ENCODE measurements at regions not wholly inside any gene's neighbourhood (a gene's known extent, or its start where the extent isn't known, plus 50 kb on each side); places are given as distances from the start of the nearest gene placed in this dataset.

DNA sequence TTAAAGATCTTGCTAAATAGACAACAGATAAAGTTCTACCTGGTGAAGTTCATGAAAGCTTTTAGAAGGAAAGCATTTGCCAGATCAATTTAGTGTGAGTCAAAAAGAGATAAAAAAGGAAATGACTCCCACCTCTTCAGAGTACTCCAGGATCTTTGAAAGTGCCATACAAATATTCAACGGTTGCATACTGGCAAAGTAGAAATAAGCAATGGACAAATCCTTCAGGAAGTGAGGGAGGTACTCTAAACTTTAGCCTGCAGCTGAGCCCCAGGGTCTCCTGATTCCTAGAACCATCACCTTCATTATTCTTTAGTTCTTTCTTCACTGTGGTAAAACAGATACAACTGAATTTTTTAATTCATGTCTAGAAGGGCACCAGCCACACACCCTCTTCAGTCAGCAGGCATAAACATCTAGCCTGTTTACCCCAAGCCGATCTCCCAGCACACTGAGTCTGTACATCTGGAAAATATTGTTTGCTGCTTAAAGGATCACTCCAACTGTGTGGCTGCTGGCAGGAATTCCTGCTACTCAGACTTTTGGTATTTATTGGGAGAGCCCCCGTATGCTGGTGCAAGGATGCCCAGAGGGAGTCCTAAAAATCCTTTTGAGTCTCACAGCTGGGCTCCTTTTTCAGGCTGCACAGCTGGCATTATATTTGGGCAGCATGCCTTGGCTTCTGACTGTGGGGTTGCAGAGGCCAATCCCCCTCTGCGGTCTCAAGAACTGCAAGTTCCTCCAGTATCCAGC lies 72.3 kb upstream of the SESTD1 start:
- DNase-seq, result peak; percentile 47
- Histone ChIP-seq H3K27ac (ENCODE audit: low read depth, low read length) (no peak overlapping the region), H3K4me1 (ENCODE audit: control insufficient read depth, insufficient read depth, low read length) (peaks cover 5% of the 10 kb centered on the region), H3K4me3 (ENCODE audit: low read length) (no peak overlapping the region), H3K9me3 (ENCODE audit: control insufficient read depth, low read length) (no peaks in the 10 kb centered on the region), H3K27me3 (ENCODE audit: control insufficient read depth, insufficient read depth, low read length, poor library complexity, severe bottlenecking) (no peaks in the 10 kb centered on the region), H3K36me3 (ENCODE audit: control insufficient read depth, insufficient read depth, low read length) (no peaks in the 10 kb centered on the region), H3K9ac (ENCODE audit: extremely low read depth, low read length, poor library complexity, severe bottlenecking) (no peak overlapping the region)
- whole genome bisulfite sequencing, 2 experiments (ENCODE audit: insufficient coverage in 1 of 2, insufficient read length in 1 of 2), result 26 to 69% methylated on average over 3 to 4 of the region's 4 CpGs
- Mint-ChIP-seq H3K4me1 (peaks cover 4% of the 10 kb centered on the region), H3K36me3 (ENCODE audit: low read depth) (no peaks in the 10 kb centered on the region), H3K27ac (no peak overlapping the region), H3K27me3 (ENCODE audit: insufficient read depth) (no peaks in the 10 kb centered on the region), H3K9me3 (no peaks in the 10 kb centered on the region), H3K4me3 (no peak overlapping the region)
- TF ChIP-seq CTCF (conservative IDR thresholded peaks at IDR 0.05), result no peak

DNA sequence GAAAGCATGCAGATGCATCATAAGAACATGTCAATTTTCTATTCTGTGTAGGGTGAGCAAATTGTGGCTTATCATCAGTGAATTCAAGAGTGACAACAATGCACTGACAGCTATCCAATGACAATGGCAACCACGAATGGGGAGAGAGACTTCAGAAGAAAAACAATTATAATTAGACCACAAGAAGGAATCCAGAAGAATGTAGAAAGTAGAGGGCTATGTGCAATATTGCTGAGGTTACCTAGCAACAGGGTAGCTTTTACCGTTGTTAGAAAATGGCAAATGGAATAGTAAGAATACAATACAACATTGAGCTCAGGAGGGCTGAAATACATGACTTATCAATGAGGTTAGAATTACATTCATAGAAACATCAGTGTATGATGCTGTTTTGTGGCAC lies 71.1 kb upstream of the SESTD1 start:
- no peak for TF ChIP-seq CTCF (conservative IDR thresholded peaks at IDR 0.05)
- H3K36me3 ChIP-seq (ENCODE audit: control insufficient read depth, insufficient read depth, low read length), result no peaks in the 10 kb centered on the region
- peaks cover 5% of the 10 kb centered on the region for H3K4me1 ChIP-seq (ENCODE audit: control insufficient read depth, insufficient read depth, low read length)
- no peak overlapping the region for H3K27ac Mint-ChIP-seq
- no peaks in the 10 kb centered on the region for H3K36me3 Mint-ChIP-seq (ENCODE audit: low read depth)
- no peaks in the 10 kb centered on the region for H3K9me3 ChIP-seq (ENCODE audit: control insufficient read depth, low read length)
- no peaks in the 10 kb centered on the region for H3K27me3 ChIP-seq (ENCODE audit: control insufficient read depth, insufficient read depth, low read length, poor library complexity, severe bottlenecking)
- H3K9me3 Mint-ChIP-seq, result peaks cover 6% of the 10 kb centered on the region
- H3K9ac ChIP-seq (ENCODE audit: extremely low read depth, low read length, poor library complexity, severe bottlenecking), result no peak overlapping the region
- no peak for DNase-seq
- H3K4me3 Mint-ChIP-seq, result no peak overlapping the region
- no peaks in the 10 kb centered on the region for H3K27me3 Mint-ChIP-seq (ENCODE audit: insufficient read depth)
- H3K4me3 ChIP-seq (ENCODE audit: low read length), result no peak overlapping the region
- WGBS, 2 experiments (ENCODE audit: insufficient coverage in 1 of 2, insufficient read length in 1 of 2), result 50 to 68% methylated on average over 1 to 2 of the region's 2 CpGs
- peaks cover 4% of the 10 kb centered on the region for H3K4me1 Mint-ChIP-seq
- no peak overlapping the region for H3K27ac ChIP-seq (ENCODE audit: low read depth, low read length)

GRCh38 chr2:179332903-179333302 lies 68.3 kb upstream of the SESTD1 start:
- no peak overlapping the region for H3K27ac Mint-ChIP-seq
- no peak for DNase-seq
- H3K27me3 Mint-ChIP-seq (ENCODE audit: insufficient read depth), result no peaks in the 10 kb centered on the region
- TF ChIP-seq CTCF (conservative IDR thresholded peaks at IDR 0.05), result no peak
- H3K4me3 Mint-ChIP-seq, result no peak overlapping the region
- 95% methylated on average over 2 of the region's 2 CpGs; no CpG with 5 or more reads in 1 of the 2 experiments for whole genome bisulfite sequencing, 2 experiments (ENCODE audit: insufficient coverage in 1 of 2, insufficient read length in 1 of 2)
- peaks cover 13% of the 10 kb centered on the region for H3K9me3 Mint-ChIP-seq
- Histone ChIP-seq H3K9me3 (ENCODE audit: control insufficient read depth, low read length) (no peaks in the 10 kb centered on the region), H3K4me3 (ENCODE audit: low read length) (no peak overlapping the region), H3K9ac (ENCODE audit: extremely low read depth, low read length, poor library complexity, severe bottlenecking) (no peak overlapping the region), H3K27ac (ENCODE audit: low read depth, low read length) (no peak overlapping the region), H3K4me1 (ENCODE audit: control insufficient read depth, insufficient read depth, low read length) (peaks cover 5% of the 10 kb centered on the region), H3K36me3 (ENCODE audit: control insufficient read depth, insufficient read depth, low read length) (no peaks in the 10 kb centered on the region), H3K27me3 (ENCODE audit: control insufficient read depth, insufficient read depth, low read length, poor library complexity, severe bottlenecking) (no peaks in the 10 kb centered on the region)
- H3K36me3 Mint-ChIP-seq (ENCODE audit: low read depth), result no peaks in the 10 kb centered on the region
- no peaks in the 10 kb centered on the region for H3K4me1 Mint-ChIP-seq

Data from endodermal cell (in vitro differentiated cells).